Activated gamma-delta T cell treated with Interleukin-2 at 50 U/mL for 16 hours (primary cell): ENCODE measurements at regions not wholly inside any gene's neighbourhood (a gene's known extent, or its start where the extent isn't known, plus 50 kb on each side); places are given as distances from the start of the nearest gene placed in this dataset.

ENCODE experiments used
- DNase-seq: peaks from one replicate; pipeline ENCODE4 v3.0.0-alpha.2; 2020

DNA sequence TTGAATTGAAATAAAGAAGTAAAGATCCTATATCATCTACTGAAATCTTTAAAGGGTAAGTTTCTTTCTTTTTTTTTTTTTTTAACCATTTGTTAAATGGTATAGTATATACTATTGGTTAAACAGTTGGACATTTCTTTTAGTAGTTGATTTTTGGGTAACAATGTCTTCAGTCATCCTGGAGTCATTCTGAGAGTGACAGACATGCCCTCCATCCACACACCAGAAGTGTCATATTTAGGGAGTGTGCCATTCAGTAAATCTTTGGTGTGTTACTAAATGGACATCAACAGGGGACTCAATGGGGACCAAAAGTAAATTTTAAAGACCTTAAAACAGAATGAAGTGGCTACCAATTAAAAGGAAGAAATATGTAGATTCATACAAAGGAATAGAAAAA lies 50.8 kb upstream of the SLC39A10 start:
- DNase-seq = no peak

GRCh38 chr2:195604706-195605105 lies 52.3 kb upstream of the SLC39A10 start:
- no peak for DNase-seq

DNA sequence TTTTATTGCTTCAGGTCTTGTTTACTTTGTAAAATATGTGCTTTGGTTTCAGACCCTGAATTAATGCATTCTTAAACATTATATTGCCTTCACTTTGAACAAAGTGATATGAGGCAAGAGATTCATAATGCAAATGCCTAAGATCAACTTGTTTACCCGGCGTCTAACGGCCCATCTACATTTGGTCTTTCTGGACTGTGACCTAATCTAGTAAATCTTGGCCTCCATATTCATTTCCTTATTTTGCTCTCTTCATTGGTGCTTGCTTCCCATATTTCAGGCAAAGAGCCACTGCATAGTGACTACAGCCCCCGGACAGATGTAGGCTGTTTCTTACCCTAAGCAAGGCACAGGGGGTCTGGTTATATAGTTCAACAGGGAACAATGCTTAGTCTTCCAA lies 53.0 kb upstream of the SLC39A10 start:
- DNase-seq = no peak

GRCh38 chr2:195603408-195603807 lies 53.6 kb upstream of the SLC39A10 start:
- no peak for DNase-seq

- no peak for DNase-seq
Observed at GRCh38 chr2:195602687-195603086, 54.3 kb upstream of the SLC39A10 start.

GRCh38 chr2:195601361-195601760 lies 55.7 kb upstream of the SLC39A10 start:
- no peak for DNase-seq

GRCh38 chr2:195600778-195601177 lies 56.2 kb upstream of the SLC39A10 start:
- no peak for DNase-seq

- no peak for DNase-seq
Observed at GRCh38 chr2:195596840-195597239, 60.2 kb upstream of the SLC39A10 start.

GRCh38 chr2:195595825-195596224 lies 61.2 kb upstream of the SLC39A10 start:
- no peak for DNase-seq

DNA sequence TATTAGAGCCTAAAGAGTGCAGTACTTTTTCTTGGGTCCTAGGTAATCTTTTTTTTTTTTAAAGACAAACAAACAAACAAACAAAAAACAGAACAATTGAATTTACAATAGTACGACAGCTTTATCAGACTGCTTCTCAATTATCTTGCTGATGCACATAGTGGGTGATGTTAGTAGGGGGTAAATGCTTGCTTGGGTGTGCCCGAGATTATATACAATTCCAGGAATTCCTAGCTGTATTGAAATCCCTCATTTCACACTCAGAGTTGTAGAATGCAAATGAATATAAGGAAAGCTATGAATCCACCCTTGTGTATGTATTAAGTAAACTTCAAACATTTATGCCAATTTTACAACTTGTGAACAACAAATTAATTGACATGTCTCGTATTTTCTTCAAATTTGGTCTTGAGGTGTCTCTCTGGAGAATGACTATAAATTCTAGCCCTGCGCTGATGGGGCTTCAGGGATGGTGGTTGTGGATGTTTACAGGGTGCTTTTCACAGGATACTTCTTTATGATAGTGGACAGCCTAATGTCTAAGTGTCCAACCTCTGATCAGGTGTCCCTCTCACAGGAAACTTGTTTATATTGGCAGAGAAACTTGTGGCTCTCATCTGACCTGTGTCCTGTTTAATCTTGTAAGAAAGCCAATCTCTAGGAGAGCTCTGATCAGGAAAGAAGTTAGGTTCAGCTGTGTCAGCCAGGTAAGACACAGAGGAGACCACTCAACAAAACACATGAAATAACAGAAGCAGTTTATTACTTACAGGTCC lies 61.9 kb upstream of the SLC39A10 start:
- DNase-seq = no peak

DNA sequence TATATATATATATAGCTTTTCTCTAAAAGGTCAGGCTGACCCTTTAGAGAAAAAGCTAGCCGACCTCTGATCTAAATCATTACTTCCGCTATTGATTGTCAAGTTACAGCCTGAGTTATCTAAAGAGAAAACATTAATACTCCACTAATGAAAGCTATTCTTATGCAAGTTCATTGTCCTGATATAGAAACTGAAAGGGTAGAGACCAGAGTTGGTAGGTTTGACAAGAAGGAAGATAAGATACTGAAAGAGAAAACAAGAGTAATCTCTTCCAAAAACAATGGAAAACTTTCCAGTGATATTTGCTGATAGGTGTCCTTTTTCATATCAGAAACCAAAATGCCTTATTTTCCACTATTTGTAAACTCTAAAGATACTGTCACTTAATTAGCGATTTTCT lies 62.8 kb upstream of the SLC39A10 start:
- DNase-seq = no peak

DNA sequence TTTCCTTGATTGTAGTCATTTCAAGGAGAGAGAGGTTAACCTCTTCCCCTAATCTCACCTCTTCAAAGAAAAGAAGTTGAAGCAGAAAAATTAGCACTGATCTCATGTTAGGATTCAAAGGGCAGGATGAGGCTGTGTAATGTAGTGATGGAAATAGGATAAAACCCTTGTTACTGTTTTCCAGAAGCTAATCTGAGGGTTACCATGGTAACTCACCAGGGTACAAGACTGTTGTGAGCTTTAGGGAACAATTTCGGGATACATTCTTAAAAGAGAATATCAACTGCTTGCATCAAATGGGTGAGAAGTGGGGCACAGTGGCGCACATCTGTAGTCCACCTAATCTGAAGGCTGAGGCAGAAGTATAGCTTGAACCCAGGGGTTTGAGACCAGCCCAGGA lies 64.9 kb upstream of the SLC39A10 start:
- no peak for DNase-seq

- no peak for DNase-seq
Observed at GRCh38 chr2:195590861-195591205, 66.2 kb upstream of the SLC39A10 start.

GRCh38 chr2:195590199-195590860 lies 66.7 kb upstream of the SLC39A10 start:
- no peak for DNase-seq

- DNase-seq = no peak
Observed at GRCh38 chr2:195587966-195588365, 69.1 kb upstream of the SLC39A10 start.

DNA sequence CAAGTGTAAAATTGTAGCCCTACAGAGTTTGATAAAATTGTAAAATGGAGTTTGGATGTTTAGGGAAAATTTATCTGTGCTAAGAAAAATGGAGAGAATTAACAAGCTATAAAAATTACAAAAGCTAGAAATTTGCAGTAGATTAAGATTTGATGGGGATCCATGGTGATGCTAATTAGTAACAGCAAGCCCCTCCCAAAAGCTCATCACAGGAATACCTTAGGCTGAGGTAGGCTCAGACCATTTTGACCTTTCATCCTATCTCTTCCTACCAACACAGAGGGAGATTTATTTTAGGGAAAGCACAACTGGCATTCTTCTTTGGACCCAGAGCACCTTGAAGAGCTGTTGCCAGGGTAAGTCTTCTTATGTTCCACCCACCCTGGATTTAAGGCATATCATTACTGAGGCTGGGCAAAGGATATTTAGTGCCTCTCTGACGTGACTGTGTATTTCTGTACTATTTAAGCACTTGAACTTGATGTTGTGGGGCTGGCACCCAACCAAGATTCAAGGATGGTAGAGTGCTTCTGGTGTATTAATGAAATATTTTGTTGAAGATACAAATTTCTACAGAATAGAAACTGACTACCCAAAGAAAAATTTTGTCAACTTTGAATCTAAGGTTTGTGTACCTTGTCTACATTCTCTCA lies 70.8 kb upstream of the SLC39A10 start:
- no peak for DNase-seq

DNA sequence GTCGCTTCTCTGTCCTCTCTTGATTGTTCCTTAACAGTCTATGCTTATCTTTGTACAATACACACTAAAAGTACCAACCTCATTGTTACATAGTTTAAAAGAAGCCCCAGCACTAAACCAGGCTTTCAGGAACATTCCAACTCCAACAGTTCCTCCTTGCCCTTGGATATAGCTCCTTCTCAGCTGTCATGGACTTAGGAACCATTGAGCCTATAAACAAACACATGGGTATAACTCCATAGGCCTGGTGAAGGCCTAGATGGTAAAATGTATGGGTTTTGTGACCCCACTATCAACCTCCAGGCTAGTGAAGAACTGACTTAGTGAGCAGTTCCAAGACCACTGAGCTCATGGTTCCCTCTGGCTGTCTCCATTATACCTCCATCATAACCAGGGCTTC lies 74.8 kb upstream of the SLC39A10 start:
- no peak for DNase-seq

GRCh38 chr2:195579776-195580555 lies 77.1 kb upstream of the SLC39A10 start:
- DNase-seq = no peak

DNA sequence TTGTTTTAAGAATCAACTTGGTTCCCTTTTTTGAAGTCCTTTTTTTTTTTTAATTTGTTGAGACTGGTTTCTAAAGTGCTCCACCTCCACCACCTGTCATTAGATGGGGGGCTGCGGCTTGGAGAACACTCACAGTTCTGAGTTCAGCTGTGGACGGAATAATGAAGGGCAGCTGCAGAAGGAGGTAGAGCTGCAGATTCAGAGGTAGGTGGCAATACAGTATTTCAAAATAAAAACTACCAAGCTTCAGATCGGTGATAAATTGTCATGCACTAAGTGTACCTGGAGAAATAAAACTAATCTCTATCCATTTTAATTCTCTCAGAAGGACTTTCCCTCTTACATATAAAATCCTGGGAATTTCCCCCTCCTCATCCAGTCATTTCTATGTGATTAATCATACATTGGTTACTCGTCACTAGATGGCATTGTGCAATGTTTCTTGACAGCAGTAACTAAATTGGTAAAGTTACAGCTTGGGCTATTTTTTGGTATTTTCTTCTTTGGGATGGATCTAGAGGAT lies 81.1 kb upstream of the SLC39A10 start:
- peak; percentile 25 for DNase-seq

DNA sequence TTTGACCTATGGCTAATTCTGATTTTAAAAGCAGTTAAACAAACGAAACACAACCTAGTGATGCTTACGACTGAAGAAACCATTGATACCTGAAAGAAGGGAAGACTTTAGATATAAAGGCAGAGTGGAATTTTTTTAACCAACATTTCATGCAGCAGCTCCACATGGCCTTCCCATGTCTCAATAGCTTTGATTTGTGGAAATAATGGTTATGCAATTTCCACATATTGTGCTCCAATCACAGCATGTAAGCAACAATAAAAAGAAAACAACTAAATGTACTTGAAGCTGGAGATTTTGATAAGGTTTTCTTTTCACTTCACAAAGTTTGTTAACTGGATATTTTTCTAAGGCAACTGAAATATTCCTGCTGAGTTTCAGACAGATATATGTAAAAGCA lies 82.0 kb upstream of the SLC39A10 start:
- DNase-seq = no peak

DNA sequence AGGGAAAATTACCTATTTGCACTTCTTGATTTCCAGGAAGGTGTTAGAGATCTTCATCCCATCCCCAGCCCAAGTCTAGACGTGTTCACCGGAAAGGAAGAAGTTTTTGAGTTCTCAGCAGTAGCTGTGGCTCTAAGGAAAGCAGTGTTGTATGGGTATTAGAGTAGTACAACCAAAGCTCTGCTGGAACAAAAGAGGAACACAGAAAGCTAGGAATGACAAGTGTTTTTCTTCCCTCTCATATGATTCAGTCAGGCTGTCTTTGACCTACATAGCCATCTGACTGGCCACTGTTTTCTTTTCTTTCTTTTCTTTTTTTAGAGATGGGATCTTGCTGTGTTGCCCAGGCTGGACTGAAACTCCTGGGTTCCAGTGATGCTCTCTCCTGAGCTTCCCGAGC lies 82.7 kb upstream of the SLC39A10 start:
- DNase-seq = no peak

GRCh38 chr2:195572895-195573683 lies 83.9 kb upstream of the SLC39A10 start:
- no peak for DNase-seq
